Caki2 (cell line): ENCODE measurements at regions not wholly inside any gene's neighbourhood (a gene's known extent, or its start where the extent isn't known, plus 50 kb on each side); places are given as distances from the start of the nearest gene placed in this dataset.
"Not testable (repeated sequence)": the region's sequence is repeated elsewhere in the genome, so short reads cannot be mapped to it uniquely, and the experiment has no call there.

Experiments used
- DNase-seq: peaks from one replicate; pipeline ENCODE4 v3.0.0-alpha.2; 2015; ENCODE audit warnings: low read depth
- in situ Hi-C: cut with HindIII; loops from 2 replicates; pipeline ENCODE4 v1.10.0; 2016; ENCODE audit warnings: low sequenced_read_pairs, low pct_unique_long_range_greater_than_20kb, mixed read lengths

DNA sequence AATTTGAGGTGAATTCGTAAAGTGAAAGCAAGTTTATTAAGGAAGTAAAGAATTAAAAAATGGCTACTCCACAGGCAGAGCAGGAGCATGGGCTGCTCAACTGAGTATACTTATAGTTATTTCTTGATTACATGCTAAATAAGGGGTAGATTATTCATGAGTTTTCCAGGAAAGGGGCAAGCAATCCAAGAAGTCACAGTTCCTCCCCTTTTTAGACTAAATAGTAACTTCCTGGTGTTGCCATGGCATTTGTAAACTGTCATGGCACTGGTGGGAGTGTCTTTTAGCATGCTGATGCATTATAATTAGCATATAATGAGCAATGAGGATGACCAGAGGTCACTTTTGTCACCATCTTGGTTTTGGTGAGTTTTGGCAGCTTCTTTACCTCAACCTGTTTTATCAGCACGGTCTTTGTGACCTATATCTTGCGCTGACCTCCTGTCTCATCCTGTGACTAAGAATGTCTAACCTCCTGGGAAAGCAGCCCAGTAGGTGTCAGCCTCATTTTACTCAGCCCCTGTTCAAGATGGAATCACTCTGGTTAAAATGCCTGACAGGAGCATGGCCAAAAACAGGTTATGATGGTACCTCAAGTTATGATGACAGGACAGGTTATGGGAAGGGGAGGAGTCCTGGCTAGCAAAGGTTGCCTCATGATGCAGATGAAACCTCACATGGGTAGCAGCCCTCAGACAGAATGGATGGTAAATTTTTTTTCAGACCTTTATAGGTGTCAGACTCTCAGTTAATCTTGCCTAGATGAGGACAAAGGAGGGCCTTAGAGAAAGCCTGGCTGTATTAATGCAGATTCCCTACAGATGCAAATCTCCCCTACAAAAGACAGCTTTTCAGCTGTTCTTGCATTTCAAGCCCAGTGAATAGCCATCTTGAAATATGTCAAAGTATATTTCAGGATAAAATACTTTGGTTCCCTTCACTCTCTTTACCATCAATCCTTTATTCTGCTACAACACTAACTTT lies 49.7 kb downstream of the SIPA1L2 start:
- in situ Hi-C loops = no loop called here
- DNase-seq = no peak

DNA sequence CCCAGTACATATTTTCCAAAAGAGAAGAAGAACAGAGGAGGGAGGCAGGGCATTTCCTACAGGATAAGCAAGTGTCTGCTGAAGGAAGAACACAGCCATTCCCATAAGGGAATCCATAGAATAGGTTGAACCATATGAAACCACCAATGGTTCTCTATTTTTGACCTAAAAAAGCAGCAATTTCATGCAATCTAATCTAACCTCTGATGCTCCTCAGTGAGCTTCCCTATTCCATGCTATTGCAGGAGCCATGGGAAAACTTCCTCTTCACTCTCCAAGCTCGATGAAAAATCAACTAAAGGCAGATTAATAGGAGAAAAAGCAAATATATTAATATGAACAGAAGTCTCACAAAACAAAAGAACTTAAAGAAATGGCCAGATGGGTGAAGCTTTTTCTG lies 50.5 kb downstream of the SIPA1L2 start:
- DNase-seq = no peak
- in situ Hi-C loops = no loop called here

DNA sequence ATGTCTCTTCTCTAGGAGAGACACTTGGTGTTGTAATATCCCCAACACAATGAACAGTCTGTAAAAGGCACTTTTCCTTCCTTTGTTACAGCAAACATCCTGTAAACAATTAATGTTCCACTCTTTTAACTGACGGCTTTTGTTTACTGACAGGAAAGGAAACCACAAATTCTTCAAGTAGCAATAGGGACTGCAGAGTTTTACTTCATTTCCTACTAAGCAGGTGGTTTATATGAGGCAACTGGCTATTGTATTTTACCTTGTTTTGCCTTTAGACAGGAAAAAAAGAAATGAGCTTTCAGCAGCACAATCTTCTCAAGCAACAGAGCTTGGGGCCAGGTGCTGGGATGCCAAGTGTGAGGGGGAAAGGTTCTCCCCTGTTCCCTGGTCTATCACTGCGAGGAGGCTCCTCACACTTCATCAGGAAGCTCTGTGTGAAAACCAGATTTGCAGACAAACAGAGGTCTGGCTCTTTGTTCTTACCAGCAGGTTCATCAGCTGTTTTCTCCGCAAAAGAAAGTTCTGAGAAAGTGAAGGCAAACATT lies 51.2 kb downstream of the SIPA1L2 start:
- in situ Hi-C loops = no loop called here
- DNase-seq = no peak

DNA sequence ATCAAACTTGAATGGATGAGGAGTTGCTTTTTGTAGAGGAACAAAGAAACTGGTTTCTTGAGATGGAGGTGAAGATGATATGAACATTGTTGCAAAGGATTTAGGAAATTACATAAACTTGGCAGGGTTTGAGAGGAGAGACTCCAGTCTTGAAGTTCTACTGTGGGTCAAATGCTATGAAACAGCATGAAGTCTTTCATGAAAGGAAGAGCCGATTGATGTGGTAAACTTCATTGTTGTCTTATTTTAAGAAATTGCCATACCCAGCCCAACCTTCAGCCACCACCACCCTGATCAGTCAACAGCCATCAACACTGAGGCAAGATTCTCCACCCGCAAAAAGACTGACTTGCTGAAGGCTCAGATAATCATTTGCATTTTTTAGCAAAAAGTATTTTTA lies 52.2 kb downstream of the SIPA1L2 start:
- in situ Hi-C loops = no loop called here
- DNase-seq = no peak

DNA sequence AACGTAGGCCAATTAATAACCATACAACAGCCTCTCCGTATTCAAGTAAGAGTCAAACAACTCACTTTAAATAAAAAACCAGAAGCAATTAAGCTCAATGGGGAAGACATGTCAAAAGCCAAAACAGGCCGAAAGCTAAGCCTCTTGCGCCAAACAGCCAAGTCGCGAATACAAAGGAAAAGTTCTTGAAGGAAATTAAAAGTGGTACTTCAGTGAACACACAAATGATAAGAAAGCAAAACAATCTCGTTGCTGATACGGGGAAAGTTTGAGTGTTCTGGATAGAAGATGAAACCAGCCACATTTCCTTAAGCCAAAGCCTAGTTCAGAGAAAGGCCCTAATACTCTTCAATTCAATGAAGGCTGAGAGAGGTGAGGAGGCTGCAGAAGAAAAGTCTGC lies 53.4 kb downstream of the SIPA1L2 start:
- no peak for DNase-seq
- in situ Hi-C loops = no loop called here

DNA sequence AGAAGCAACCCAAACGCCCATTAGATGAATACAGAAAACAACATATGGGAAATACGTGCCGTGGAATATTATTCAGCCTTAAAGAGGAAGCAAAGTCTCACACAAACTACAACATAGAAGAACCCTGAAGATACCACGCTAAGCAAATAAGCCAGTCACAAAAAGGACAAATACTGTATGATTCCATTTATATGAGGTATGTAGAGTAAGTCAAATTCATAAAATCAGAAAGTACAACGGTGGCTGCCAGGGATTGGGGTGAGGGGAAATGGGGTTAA lies 54.2 kb downstream of the SIPA1L2 start:
- in situ Hi-C loops = no loop called here
- no peak for DNase-seq

DNA sequence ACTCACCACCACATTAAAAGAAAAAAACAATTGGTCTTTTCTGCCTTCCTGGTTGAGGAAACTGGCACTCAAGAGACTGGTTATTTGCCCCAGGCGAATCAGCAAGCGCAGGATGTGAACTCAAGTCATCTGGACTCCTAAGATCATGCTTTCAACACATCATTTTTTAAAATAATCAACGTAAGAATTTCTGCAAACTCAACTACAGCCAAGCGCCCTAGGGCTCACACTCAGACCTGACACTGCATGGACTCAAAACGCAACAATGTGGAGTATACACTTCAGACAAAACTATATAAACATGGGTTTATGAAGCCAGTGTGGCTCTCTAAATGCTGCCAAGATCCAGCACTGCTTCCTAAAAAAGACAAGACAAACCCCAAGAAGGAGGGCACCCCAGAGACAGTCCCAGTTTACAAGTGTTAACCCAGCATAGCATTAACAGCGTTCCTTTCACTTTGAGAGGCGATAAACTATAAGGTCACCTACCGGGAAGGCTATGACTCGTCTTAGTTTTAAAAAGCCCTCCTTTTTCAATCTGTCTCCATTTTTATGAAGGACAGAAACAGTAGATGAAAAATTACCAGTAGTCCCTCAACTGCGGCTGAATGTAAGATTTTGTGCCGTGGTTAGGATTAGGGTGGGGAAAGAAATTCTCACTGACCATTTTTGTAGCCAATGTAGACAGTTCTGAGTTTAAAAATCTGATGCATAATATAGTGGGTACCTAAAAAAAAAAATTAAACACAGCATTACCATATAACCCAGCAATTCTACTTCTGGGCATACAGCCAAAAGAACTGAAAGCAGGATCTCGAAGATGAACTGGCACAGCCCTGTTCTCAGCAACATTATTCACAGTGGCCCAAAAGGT lies 54.8 kb downstream of the SIPA1L2 start:
- DNase-seq = no peak
- in situ Hi-C loops = no loop called here

DNA sequence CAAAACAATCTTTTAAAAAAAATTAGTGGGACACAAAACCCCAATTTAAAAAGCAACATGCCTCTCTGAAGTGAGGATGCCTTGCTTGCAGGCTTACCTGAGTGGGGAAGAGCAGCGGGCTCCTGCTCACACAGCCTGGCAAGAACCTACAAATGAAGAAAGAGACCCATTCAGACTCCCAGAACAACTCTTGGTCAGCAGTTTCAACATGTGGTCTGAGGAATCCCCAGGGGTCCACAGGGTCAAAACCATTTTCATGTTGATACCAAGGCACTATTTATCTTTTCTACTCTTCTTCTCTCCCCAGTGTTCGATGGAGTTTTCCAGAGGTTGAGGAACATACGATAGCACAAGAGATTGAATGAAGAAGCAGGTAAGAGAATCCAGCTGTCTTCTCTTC lies 55.9 kb downstream of the SIPA1L2 start:
- no peak for DNase-seq
- in situ Hi-C loops = no loop called here

DNA sequence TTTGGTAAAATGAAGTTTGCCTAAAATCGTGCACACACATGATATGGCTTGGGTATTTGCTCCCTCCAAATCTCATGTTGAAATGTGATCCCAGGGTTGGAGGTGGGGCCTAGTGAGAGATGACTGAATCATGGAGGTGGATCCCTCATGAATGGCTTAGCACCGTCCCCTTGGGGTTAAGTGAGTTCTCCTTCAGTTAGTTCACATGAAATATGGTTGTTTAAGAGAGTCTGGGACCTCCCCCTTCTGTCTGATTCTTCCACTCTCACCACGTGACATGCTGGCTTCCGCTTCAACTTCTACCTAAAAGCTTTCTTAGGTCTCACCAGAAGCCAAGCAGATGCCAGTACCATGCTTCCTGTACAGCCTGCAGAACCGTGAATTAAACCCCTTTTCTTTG lies 58.4 kb downstream of the SIPA1L2 start:
- DNase-seq = peak; percentile 60
- in situ Hi-C loops = no loop called here

DNA sequence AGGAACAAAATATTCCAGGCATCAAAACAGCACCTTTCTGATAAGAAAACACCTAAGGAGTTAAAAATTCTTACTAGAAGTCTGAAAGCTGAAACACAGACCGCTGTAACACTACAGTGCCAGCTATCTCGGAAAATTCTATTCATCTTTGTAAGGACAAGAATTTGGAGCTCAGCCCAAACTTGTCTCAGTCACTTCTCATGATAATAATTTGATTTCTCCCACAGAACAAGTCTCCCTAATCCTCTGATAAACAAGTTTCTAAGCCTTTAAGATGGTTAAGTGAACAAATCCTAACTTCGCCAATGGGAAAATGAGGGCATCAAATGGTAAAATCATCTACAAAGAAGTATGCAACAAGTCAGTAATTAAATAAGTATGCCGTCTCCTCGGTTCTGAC lies 59.9 kb downstream of the SIPA1L2 start:
- in situ Hi-C loops = no loop called here
- DNase-seq = no peak

DNA sequence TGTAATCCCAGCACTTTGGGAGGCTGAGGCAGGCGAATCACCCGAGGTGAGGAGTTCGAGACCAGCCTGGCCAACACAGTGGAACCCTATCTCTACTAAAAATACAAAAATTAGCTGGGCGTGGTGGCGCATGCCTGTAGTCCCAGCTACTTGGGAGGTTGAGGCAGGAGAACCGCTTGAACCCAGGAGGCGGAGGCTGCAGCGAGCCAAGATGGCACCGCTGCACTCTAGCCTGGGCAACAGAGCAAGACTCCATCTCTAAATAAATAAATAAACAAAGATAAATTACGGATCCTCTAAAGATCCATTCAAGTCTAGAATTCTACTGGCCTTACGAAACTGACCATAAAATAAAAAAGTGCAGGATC lies 60.4 kb downstream of the SIPA1L2 start:
- in situ Hi-C loops, DNase-seq: not testable (repeated sequence)

DNA sequence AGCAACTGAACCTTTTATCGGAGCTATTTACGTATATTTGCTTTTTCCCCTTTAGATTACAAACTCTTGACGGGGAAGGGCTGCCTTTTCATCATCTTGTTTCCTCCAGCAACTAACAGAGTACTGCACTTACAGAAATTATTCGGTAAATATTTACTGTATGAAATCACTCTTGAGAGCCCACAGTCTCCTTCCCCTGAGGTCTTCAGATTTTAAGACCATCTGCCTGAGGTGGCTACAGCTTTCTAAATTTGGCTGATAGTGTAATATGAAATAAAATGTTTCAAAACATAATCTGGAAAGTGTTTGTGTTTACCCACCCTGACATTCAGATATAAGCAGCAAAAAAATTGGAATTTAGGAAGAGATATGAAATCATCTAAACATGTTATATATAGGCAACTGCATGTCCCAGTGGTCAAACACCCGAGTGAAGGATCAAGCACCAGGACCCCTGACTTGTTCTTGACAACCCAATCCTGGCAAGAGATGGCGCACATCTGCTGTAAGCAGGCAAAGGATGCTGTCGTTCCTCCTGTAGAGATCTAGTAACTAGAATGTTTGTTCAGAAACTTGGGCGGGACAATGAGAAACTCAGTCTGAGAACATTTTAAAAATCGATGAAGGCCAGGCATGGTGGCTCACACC lies 60.9 kb downstream of the SIPA1L2 start:
- in situ Hi-C loops = no loop called here

DNA sequence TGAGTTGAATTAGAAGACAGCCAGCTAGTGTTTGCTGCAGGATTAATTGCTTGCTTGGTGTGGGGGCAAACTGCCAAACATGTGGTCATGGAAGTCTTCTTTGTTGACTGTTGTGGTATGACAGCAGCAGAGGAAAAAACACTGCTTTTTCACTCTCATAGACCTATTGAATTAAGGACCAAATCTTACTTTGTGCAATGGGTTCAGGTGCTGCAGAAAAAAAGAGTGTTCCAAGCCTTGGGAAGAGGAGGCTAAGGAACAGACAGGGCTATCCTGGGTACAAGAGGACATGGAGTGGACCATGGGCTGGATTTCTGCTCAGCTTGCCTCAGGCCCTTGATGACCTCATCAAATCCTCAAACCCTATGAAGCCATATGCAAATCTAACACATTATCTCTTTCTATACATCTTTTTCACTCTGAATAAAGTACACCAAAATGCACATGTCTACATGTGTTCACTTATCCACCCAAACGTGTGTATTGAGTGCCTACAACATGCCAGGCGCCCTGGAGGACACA lies 61.5 kb downstream of the SIPA1L2 start:
- DNase-seq = no peak
- in situ Hi-C loops = no loop called here

More for the DNA sequence above, 60.9 kb downstream of the SIPA1L2 start:
- no peak for DNase-seq

DNA sequence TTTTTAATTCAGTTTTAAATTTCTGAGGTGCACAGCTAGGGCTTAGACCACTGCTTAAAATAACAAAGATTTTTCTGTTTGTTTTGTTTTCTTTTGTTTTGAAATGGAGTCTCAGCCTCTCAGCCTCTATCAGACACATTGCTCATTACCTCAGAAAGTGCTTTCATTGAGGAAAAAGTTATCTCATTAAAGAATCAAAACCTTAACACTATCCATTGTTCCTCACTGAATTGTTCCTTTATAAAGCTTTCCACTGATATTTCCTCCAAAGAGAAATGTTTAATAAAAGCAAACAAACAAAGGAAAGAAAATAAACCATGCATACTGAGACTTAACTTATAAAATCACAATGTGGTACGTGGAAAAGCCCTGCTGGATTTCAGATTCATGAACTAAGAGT lies 63.8 kb downstream of the SIPA1L2 start:
- DNase-seq = no peak
- in situ Hi-C loops = no loop called here

DNA sequence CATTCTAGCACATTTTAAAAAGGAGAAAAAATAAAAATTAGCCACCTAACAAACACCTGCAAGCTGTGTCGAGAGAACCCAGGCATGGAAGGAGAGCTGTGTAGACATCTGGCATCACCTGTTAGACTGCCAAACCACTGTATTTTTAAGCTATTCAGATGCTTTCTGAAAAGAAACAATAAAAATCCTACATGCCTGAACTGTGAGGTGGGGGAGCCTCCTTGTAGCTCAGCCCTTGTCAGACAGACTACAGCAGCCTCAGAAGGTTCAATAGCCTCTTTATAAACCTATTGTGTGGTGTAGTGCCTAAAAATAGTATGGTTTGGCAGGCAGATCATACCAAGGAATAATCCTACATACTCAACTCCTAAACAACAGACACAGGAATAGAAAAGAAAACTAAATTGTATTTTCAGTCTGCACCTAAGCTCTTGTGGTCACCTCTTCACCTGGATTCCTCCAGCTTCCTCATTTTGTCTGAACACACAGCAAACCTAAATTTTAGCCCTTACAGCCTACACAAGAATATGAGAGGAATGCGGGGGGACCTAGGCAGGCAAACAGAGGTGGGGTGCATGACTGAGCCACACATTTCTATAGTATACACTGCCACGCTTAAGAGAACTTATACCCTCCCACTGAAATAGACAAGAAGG lies 67.0 kb downstream of the SIPA1L2 start:
- in situ Hi-C loops = no loop called here
- DNase-seq = no peak

DNA sequence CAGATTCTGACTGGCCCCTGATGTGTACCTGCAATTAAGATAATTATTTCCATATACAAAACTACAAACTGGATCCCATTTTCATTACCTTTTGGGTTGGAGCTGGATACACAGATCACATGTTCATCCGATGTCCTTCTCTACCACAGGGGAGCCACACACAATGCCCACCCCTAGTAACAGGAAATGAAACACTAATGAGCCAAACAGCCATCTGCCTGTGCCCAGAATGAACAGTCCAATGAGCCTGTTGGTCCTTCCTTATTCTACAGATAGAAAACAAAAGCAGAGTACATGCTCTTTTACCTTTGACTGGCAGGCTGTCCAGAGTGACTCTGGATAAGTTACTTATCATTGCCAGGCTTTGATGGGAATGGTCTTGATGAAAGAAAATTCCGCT lies 68.6 kb downstream of the SIPA1L2 start:
- in situ Hi-C loops = no loop called here
- no peak for DNase-seq

DNA sequence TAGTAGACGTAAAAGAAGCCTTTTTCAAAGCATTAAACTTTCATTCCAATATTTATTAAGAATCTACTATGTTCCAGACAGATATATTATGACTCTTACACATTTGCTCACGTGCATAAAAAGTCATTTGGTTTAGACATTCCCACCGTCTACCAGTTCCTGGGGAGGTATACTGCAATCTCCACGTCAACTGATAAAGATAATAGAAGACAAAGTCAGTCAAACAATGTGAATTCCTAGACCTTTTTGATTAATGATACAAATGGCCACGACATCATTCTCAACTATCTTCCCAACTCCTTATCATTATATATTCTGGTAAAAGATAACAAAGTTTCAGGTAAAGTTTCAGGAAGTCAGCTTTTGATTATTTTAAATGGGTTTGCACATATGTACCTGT lies 69.0 kb downstream of the SIPA1L2 start:
- in situ Hi-C loops = no loop called here
- DNase-seq = no peak

DNA sequence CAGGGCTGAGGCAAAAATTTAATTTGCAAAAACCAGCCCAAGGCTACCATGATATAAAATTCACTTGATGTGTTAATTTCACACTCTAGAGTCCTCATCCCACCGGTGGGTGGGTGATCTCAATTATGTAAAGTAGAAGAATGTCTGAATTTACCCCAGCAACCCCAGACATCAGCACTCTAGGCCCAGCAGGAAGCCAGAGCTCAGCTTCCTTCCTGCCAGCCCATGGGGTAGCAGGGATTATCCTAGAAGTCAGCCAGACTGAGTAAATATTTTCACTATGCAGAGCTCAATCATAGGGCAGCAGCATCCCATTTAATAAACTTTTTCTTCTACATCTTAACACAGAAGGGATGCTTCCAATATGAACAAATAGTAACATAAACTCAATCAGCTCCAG lies 71.0 kb downstream of the SIPA1L2 start:
- DNase-seq = no peak
- in situ Hi-C loops = no loop called here
